ENCODE measurements at regions not wholly inside any gene's neighbourhood (a gene's known extent, or its start where the extent isn't known, plus 50 kb on each side); places are given as distances from the start of the nearest gene placed in this dataset.

DNA sequence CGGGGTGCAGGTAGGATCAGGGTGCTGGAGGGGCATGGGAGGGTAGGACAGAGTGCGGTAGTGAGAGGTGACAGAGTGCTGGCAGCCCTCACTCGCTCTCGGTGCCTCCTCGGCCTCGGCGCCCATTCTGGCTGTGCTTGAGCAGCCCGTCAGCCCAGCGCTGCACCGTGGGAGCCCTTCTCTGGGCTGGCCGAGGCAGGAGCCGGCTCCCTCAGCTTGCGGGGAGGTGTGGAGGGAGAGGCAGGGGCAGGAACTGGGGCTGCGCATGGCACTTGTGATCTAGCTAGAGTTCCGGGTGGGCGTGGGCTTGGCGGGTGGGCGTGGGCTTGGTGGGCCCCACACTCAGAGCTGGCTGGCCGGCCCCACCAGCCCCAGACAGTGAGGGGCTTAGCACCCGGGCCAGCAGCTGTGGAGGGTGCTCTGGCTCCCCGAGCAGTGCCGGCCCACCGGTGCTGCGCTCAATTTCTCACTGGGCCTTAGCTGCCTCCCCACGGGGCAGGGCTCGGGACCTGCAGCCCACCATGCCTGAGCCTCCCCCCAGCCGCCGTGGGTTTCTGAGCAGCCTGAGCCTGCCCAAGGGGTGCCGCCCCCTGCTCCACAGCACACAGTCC is 112.8 kb upstream of the DUSP22 start:
- TF ChIP-seq SP1 (IDR thresholded peaks at IDR 0.05; ENCODE audit: low read depth) (no peak), ATF3 (IDR thresholded peaks at IDR 0.05) (no peak), POLR2A (IDR thresholded peaks at IDR 0.05; ENCODE audit: borderline replicate concordance, extremely low read depth, insufficient read depth, insufficient read length) (no peak), POLR2AphosphoS5 (IDR thresholded peaks at IDR 0.05; ENCODE audit: low read depth, low read length) (no peak), MAX (IDR thresholded peaks at IDR 0.05) (no peak), RAD21 (IDR thresholded peaks at IDR 0.05; ENCODE audit: low read depth) (no peak)
- TF ChIP-seq, protein P1, sequence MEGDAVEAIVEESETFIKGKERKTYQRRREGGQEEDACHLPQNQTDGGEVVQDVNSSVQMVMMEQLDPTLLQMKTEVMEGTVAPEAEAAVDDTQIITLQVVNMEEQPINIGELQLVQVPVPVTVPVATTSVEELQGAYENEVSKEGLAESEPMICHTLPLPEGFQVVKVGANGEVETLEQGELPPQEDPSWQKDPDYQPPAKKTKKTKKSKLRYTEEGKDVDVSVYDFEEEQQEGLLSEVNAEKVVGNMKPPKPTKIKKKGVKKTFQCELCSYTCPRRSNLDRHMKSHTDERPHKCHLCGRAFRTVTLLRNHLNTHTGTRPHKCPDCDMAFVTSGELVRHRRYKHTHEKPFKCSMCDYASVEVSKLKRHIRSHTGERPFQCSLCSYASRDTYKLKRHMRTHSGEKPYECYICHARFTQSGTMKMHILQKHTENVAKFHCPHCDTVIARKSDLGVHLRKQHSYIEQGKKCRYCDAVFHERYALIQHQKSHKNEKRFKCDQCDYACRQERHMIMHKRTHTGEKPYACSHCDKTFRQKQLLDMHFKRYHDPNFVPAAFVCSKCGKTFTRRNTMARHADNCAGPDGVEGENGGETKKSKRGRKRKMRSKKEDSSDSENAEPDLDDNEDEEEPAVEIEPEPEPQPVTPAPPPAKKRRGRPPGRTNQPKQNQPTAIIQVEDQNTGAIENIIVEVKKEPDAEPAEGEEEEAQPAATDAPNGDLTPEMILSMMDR (IDR thresholded peaks at IDR 0.05 in 2 of 3, conservative IDR thresholded peaks at IDR 0.05 in 1 of 3; ENCODE audit: borderline replicate concordance in 1 of 3, insufficient read depth in 1 of 3, low read depth in 2 of 3, low read length in 2 of 3), result no peak

Data from HCT116 (cell line).